OCI-LY1 (cell line): ENCODE measurements at regions not wholly inside any gene's neighbourhood (a gene's known extent, or its start where the extent isn't known, plus 50 kb on each side); places are given as distances from the start of the nearest gene placed in this dataset.

ENCODE experiments used
- H2AFZ ChIP-seq: fragments of 200-600 bp; sonication (generic), shearing (Covaris generic); 2 replicates; pipeline ENCODE4 v1.6.0; 2014; ENCODE audit warnings: antibody characterized with exemption, mild to moderate bottlenecking, low read length
- H3F3A ChIP-seq: fragments of 200-600 bp; sonication (generic), shearing (Covaris generic); 2 replicates; pipeline ENCODE4 v1.6.0; 2014; ENCODE audit warnings: mild to moderate bottlenecking, antibody characterized with exemption, low read length, moderate library complexity; ENCODE audit not compliant: insufficient read depth
- H3K27ac ChIP-seq: fragments of 200-600 bp; sonication (generic); 2 replicates; pipeline ENCODE4 v1.5.1; 2014; ENCODE audit warnings: low read length, mixed run types, mild to moderate bottlenecking, low read depth; ENCODE audit not compliant: poor library complexity, severe bottlenecking
- H3K27me3 ChIP-seq: fragments of 200-600 bp; sonication (generic); 2 replicates; pipeline ENCODE4 v1.6.0; 2014; ENCODE audit warnings: antibody characterized with exemption, mild to moderate bottlenecking, low read length, moderate library complexity; ENCODE audit not compliant: insufficient read depth
- H3K36me3 ChIP-seq: fragments of 200-600 bp; sonication (generic); 2 replicates; pipeline ENCODE4 v1.6.1; 2014; ENCODE audit warnings: mild to moderate bottlenecking, antibody characterized with exemption, low read length, moderate library complexity, mixed read lengths; ENCODE audit not compliant: insufficient read depth
- H3K4me1 ChIP-seq: fragments of 200-600 bp; sonication (generic); 2 replicates; pipeline ENCODE4 v1.5.1; 2014; ENCODE audit warnings: mild to moderate bottlenecking, low read length, moderate library complexity; ENCODE audit not compliant: insufficient read depth, severe bottlenecking
- H3K4me2 ChIP-seq: fragments of 200-600 bp; sonication (generic), shearing (Covaris generic); 2 replicates; pipeline ENCODE4 v1.6.1; 2014; ENCODE audit warnings: low read length
- H3K4me3 ChIP-seq: fragments of 200-600 bp; sonication (generic); 2 replicates; pipeline ENCODE4 v1.5.1; 2014; ENCODE audit warnings: low read length, low read depth, mild to moderate bottlenecking, mixed read lengths; ENCODE audit not compliant: poor library complexity, severe bottlenecking
- H3K79me2 ChIP-seq: fragments of 200-600 bp; shearing (Covaris generic); 2 replicates; pipeline ENCODE4 v1.6.1; 2016; ENCODE audit warnings: mixed run types, low read length, mixed read lengths; ENCODE audit not compliant: insufficient read depth
- H3K9ac ChIP-seq: fragments of 200-600 bp; sonication (generic), shearing (Covaris generic); 2 replicates; pipeline ENCODE4 v1.6.1; 2014; ENCODE audit warnings: mild to moderate bottlenecking, low read length, mixed read lengths
- H3K9me2 ChIP-seq: fragments of 200-600 bp; sonication (generic), shearing (Covaris generic); 2 replicates; pipeline ENCODE4 v1.6.1; 2014; ENCODE audit warnings: low read depth, mild to moderate bottlenecking, low read length, mixed read lengths
- H3K9me3 ChIP-seq: fragments of 200-600 bp; shearing (Covaris generic); 2 replicates; pipeline ENCODE4 v1.6.1; 2014; ENCODE audit warnings: low read length, mixed read lengths
- H4K20me1 ChIP-seq: fragments of 200-600 bp; sonication (generic), shearing (Covaris generic); 2 replicates; pipeline ENCODE4 v1.6.0; 2016; ENCODE audit warnings: mild to moderate bottlenecking, low read length; ENCODE audit not compliant: insufficient read depth
- CTCF ChIP-seq: fragments of 200-600 bp; sonication (generic), shearing (Covaris generic); IDR thresholded peaks from 2 replicates; pipeline ENCODE4 v1.5.1; 2017; ENCODE audit warnings: mild to moderate bottlenecking, antibody characterized with exemption, low read length, moderate library complexity, mixed read lengths
- EZH2 ChIP-seq: fragments of 200-600 bp; sonication (generic), shearing (Covaris generic); IDR thresholded peaks from 2 replicates; pipeline ENCODE4 v1.8.0; 2017; ENCODE audit warnings: borderline replicate concordance, mixed run types, mild to moderate bottlenecking, antibody characterized with exemption, low read length, moderate library complexity, mixed read lengths

GRCh38 chr3:72327008-72327407, 521.2 kb downstream of the SHQ1 start:
- Histone ChIP-seq H3K4me3 (no peak overlapping the region), H3K27ac (no peak overlapping the region), H2AFZ (no peak overlapping the region), H3K79me2 (no peaks in the 10 kb centered on the region), H3F3A (no peaks in the 10 kb centered on the region), H3K4me2 (no peak overlapping the region), H3K4me1 (no peaks in the 10 kb centered on the region), H3K27me3 (0 out of 2 replicates have a peak, but pooled peaks cover 4% of the 10 kb centered on the region), H4K20me1 (no peaks in the 10 kb centered on the region), H3K9me3 (no peaks in the 10 kb centered on the region), H3K9ac (no peak overlapping the region), H3K9me2 (no peaks in the 10 kb centered on the region), H3K36me3 (no peaks in the 10 kb centered on the region)
- TF ChIP-seq CTCF: no peak
- no peak for TF ChIP-seq EZH2

DNA sequence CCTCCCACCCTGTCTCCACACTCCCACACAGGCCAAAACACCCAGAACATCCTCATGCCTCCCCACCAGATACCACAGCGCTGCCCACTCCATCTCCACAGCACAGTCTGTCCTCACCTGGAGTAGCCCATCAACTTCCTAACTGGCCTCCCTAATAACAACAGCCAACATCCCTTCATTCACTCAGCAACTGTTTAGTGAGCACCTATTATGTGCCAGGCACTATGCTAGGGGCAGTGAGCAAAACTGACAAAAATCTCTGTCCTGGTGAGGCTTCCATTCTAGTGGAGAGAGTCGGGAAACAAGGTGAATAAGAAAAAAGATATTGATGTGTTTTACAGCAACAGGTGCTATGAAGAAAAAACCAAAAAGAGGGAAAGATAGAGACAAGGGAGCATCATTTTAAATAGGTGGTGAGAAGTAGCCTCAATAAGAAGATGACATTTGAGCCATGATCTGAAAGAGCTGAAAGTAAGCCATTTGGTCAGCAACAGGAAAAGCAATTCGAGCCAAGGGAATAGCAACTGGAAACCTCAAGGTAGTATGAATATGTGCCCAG, 523.9 kb downstream of the SHQ1 start:
- H3K4me3 ChIP-seq: no peak overlapping the region
- H3K9ac ChIP-seq: no peak overlapping the region
- no peaks in the 10 kb centered on the region for H4K20me1 ChIP-seq
- H3K9me2 ChIP-seq: no peaks in the 10 kb centered on the region
- H3K4me2 ChIP-seq: no peak overlapping the region
- H3K27me3 ChIP-seq: 0 out of 2 replicates have a peak, but pooled peaks cover 4% of the 10 kb centered on the region
- H3K79me2 ChIP-seq: no peaks in the 10 kb centered on the region
- H3F3A ChIP-seq: no peaks in the 10 kb centered on the region
- H3K9me3 ChIP-seq: no peaks in the 10 kb centered on the region
- TF ChIP-seq EZH2 (no peak), CTCF (no peak)
- H3K4me1 ChIP-seq: no peaks in the 10 kb centered on the region
- H3K36me3 ChIP-seq: no peaks in the 10 kb centered on the region
- no peak overlapping the region for H2AFZ ChIP-seq
- no peak overlapping the region for H3K27ac ChIP-seq

GRCh38 chr3:72323773-72324172, 524.5 kb downstream of the SHQ1 start:
- 0 out of 2 replicates have a peak, but pooled peaks cover 4% of the 10 kb centered on the region for H3K27me3 ChIP-seq

More at GRCh38 chr3:72323773-72324172, 524.5 kb downstream of the SHQ1 start:
- H4K20me1 ChIP-seq: no peaks in the 10 kb centered on the region
- no peaks in the 10 kb centered on the region for H3F3A ChIP-seq
- no peaks in the 10 kb centered on the region for H3K9me2 ChIP-seq
- no peaks in the 10 kb centered on the region for H3K9me3 ChIP-seq
- H3K4me3 ChIP-seq: no peak overlapping the region
- H3K27ac ChIP-seq: no peak overlapping the region
- TF ChIP-seq CTCF: no peak
- TF ChIP-seq EZH2: no peak
- no peaks in the 10 kb centered on the region for H3K36me3 ChIP-seq
- H2AFZ ChIP-seq: no peak overlapping the region
- H3K79me2 ChIP-seq: no peaks in the 10 kb centered on the region
- no peak overlapping the region for H3K4me2 ChIP-seq
- no peak overlapping the region for H3K9ac ChIP-seq
- no peaks in the 10 kb centered on the region for H3K4me1 ChIP-seq
